ENCODE measurements at regions not wholly inside any gene's neighbourhood (a gene's known extent, or its start where the extent isn't known, plus 50 kb on each side); places are given as distances from the start of the nearest gene placed in this dataset.

DNA sequence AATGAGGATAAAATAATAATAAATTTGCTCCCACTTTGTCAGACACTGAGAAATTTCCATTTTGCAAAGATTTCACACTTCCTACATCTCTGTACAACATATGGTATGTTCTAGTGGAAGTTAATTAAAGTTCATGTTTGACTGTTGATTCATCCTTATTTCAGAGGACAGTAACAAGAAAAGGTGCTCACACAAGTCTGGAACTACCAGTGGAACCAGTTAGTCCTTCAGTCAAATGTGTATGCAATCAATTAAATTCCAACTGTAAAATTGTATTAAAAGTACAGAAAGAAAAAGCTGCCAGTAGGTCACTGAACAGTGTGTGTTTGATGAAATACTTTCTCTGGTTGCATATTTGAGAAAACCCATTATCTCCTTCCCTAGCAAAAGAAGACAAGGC, 496.0 kb upstream of the PKN2 start:
- DNase-seq: no peak

DNA sequence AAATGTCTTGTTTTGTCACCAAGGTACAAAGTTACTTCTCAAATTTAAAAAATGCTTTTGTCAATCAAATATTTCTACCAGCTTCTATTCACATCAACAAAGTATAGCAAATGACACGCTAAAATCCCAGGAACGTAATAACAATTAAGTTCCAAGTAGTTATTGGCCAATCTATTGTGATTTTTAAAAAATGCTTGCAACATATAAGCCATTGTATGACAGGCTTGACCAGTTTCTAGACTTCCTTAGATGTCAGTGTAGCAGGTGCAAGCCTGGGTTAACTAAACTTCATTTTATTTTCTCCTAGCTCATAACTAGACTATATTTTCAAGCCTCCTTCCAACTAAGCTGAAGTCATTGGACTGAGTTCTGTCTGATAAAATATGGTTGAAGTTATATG, 494.5 kb upstream of the PKN2 start:
- DNase-seq: no peak

DNA sequence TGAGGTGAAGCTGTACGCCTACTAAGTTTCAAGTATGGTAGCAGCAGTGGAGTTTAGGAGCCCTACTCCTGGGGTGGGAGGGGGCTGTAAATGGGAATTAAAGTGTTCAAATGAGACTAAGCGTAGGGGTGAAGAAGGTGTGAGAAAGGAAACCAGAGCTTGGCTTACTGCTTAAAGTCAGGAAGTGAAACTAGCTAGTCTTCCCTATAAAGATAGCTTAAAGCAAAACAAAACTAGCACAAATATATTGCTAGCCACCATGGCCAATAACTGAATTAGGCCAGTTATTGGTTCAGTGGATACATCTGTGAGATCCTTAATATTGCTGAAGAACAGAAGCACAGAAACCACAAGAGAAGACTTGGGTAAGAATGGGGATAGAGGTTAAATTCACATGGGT, 492.2 kb upstream of the PKN2 start:
- peak; percentile 61 for DNase-seq

DNA sequence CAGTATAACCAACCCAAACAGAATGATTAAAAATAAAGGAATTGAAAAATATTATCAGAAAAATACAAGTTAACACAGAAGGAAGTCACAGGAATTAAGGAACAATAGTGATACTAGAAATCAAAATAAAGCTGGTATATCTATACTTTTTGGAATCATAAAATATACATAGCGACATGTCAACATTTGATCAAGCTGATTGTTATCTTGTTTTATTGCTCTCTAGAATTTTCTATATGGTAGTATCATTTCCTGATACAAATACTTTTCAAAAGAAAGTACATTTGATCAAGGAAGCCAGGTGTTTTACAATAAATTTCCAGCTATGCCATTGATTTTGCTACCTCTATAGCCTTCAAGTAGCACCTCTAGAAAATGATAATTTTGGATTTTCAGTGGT, 489.5 kb upstream of the PKN2 start:
- DNase-seq: no peak

- no peak for DNase-seq
Observed at GRCh38 chr1:88200545-88200944, 483.5 kb upstream of the PKN2 start.

- no peak for DNase-seq
Observed at GRCh38 chr1:88204111-88204510, 480.0 kb upstream of the PKN2 start.

DNA sequence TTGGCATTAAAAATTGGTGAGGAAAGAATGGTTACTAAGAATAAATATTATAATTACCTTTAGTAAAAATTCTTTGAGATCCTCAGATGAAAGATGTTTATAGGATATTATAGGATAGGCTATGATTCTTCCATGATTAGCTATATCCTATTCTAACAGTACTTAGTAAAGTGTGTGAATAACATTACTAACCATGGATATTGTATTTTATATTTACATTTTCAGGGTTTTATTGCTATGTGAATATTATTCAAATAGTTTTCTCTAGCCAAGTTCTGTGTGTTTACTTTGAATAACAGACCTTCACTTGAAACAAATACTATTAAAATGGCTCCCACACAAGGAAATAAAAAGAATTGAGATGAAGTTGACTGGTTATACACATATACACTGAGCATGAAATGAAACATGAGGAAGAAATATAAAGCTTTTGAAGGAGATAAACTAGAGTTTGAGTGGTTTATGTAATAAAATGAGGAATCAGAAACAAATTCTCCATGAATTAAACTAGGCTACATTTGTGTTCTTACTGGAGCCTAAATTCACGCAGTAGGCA, 479.4 kb upstream of the PKN2 start:
- DNase-seq: no peak

DNA sequence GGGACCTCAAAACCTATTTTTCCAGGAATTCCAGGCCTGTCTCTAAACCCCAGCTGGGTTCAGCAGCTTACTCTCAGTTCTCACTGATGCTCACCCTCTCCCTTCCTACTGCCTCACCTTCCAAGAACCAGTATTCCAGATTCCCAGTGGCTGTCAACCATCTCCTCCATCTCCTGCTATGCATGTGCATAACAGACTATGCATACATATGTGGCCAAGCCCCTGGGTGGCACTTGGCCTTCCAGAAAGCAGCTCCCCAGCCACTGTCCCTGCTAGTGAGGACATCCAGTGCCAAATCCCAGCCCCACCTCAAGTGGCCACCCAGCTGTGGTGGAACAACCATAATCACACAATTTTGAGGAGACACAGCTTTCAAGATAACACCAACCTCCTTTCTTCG, 475.7 kb upstream of the PKN2 start:
- DNase-seq: no peak

DNA sequence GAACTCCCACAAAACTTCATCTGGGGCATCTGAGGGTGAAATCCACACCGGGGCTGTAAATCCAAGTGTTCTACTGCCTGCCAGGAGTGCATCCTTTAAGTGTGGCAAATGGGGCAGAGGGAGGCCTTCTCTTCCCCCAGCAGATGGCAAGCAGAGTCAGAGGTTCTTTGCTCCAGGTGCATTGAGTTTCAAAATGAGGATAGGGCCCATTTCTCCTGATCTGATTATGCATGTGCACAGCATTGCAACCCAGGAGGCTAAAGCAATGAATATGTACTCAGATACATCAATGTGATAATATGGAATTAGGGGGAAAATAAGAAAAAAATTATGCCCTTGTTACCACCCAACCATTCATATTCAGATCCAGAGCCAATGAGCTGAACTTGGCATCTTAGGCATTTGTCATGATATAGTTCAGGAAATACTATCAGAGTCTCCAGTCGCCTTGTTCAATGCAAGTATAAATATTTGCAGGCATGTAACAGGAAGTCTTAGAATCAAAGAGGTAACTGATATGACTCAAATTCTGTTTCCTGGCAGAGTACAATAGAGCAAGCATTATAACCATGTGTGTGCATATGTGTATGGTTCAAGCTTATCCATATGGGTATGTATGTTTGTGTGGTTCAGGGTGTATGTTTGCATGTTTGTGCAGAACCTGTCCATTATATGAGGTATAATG, 473.8 kb upstream of the PKN2 start:
- no peak for DNase-seq

DNA sequence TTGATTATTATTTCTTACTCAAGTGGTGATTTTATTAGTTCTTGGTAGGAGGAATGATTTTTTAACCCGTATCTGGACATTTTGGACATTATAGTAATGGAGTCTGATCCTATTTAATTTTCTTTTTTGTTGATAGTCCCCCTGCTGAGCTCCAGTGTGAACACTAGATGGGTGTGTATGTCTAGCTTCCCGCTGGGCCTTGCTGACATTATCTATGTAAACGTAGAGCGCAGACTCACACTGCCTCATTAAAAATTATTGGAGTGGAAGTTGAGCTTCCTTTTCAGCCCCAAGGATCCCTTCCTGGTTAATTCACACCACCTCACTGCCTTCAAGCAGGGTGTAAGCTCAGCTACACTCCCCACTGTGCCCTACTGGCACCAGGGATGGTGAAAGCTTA, 467.6 kb upstream of the PKN2 start:
- no peak for DNase-seq

DNA sequence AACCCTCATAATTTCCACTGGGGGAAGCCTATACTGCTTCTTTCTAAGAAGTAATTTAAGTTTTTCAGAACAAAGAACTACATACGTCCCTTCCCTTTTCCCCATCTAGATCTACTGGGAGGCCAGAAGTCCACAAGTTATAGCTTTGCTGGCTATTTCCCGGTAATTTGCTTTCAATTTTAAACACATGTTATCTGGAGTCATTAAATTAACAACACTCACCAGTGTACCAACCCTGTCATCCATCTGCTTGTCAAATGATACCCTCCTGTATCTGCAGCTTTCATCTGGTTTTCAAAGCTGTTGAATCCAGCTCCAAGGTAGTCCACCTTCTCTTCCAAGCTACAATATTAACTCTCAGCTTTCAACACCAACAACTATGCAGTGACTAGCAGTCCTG, 466.7 kb upstream of the PKN2 start:
- DNase-seq: no peak

DNA sequence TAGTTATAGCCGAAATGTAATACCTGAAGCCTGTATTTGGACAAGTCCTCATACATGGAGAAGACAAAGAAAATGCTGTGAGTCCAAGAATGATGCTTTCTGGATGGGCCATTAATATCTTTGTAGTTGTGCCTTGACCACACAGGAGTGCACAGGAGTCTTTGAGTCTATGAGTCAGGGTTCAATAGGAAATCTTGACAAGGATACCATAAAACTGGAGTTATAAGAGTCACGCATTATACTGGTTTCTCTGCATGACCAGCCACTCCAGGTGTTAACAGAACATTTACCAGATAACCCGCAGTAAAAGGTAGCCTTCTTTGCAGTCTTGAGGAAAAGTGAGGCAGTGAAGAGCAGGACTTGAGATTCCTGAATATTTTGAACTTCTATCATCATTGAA, 464.6 kb upstream of the PKN2 start:
- DNase-seq: no peak

DNA sequence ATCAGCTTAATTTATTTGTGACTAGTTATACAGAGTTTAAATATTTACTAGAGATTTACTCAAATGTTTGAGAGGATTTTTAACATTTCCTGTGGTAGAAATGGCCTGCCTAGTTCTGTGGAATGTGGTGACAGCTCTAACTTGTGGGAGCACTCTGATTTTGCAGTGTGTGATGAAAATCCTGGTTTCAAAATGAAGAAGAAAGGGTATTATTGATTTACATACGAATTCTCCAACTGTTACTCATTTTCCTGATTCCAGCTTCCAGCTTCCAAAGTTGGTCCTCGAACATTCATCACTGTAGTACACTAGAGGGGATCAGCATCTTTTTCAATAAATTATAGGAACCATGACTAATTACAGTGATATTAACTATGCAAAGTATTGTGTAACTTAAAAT, 462.7 kb upstream of the PKN2 start:
- no peak for DNase-seq

- DNase-seq: no peak
Observed at GRCh38 chr1:88224906-88225305, 459.2 kb upstream of the PKN2 start.

GRCh38 chr1:88228114-88228513, 456.0 kb upstream of the PKN2 start:
- DNase-seq: no peak

- no peak for DNase-seq
Observed at GRCh38 chr1:88230126-88230525, 453.9 kb upstream of the PKN2 start.

DNA sequence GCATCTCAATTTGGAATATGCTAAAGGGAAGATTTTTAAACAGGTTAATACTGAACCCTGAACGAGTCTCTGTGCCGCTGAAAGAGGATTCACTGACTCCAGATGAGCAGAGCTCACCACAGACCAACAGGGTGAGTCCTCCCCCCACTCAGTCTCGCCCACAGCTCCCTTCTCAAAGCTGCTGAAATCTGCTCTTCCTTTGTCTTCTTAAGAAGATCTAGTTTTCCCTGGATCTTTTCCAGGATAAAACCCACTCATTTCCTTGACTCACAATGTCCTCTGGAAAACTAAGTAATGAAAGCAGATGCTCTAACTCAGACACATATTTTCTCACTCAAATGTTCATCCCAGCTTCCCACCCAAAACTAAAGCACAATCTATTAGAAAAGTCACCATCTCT, 447.0 kb upstream of the PKN2 start:
- DNase-seq: no peak

- DNase-seq: no peak
Observed at GRCh38 chr1:88239205-88239604, 444.9 kb upstream of the PKN2 start.

DNA sequence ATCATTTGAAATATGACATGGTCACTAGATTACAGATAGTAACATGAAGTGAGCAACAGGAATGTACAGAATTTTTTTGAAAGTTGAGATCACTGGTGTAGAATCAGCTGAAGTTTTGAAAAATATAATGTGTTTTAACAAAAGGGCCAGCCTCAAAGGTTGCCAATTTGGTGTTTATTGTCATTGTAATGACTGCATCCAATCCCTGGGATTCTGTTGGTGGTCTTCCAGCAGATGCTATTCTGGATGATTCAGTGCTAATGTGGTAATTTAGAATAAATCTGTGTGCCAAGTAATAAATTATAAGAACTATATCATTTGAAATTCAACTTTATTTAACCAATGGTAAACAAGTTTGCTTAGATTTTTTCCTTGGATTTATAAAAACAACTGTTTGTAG, 436.4 kb upstream of the PKN2 start:
- DNase-seq: no peak

DNA sequence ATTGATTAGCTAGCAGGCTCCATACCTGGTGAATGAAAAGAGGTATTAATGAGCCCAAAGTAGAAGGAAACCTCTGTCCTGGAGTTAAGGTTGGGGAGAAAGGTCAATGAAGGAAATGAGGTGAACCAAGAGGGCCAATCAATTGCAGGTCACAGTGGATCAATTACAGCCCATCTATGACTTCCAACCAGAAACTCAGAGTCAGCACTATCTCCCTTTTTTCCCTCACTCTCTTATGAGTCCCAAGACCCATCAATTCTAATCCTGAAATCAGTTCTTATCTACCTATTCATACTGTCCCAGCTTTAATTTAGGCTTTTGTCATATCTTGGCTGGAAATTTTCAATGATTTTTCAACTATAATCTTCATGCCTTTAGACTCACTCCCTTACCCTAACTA, 433.2 kb upstream of the PKN2 start:
- DNase-seq: no peak

DNA sequence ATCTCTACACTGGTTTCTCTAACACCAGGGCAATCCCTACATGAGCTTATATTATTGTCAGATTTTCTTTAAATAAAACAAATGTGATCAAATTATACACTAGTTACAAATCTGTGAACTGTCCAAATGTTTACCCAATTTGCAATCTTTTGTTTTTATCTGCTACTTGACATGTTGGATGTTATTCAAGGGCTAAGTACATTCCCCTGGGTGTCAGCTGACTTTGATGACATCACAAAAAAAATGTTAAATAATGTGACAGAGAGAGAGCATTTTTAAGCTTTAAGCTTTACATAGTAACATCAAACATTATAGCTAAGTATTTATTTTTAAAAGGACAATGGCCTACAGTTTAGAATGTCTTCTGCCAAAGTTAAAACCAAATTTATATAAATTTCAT, 431.3 kb upstream of the PKN2 start:
- no peak for DNase-seq

DNA sequence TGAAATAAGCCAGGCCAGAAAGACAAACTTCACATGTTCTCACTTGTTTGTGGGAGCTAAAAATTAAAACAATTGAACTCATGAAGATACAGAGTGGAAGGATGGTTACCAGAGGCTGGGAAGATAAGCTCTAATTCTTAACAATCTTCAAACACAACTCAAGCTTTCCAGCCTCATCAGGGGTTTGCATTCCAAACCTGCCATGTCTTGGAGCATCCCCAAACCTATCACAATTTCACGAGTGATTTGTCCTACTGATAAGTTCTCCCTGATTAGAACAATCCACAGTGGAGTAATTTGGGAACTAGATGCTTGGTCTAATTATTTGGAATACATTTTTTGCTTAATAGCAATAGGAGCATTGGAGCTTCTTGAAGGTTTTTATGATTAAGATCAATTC, 418.5 kb upstream of the PKN2 start:
- no peak for DNase-seq

GRCh38 chr1:88266051-88266450, 418.0 kb upstream of the PKN2 start:
- DNase-seq: no peak

- DNase-seq: no peak
Observed at GRCh38 chr1:88272216-88272615, 411.9 kb upstream of the PKN2 start.

- no peak for DNase-seq
Observed at GRCh38 chr1:88274431-88274830, 409.6 kb upstream of the PKN2 start.
